A673 (cell line): ENCODE measurements at regions not wholly inside any gene's neighbourhood (a gene's known extent, or its start where the extent isn't known, plus 50 kb on each side); places are given as distances from the start of the nearest gene placed in this dataset.

Experiments
- EZH2 ChIP-seq: fragments of 200-600 bp; sonication (generic); IDR thresholded peaks from 2 replicates; pipeline ENCODE4 v1.6.1; 2017; ENCODE audit warnings: borderline replicate concordance, low read depth, mild to moderate bottlenecking, mixed read lengths, antibody characterized with exemption, low read length; ENCODE audit not compliant: poor library complexity, severe bottlenecking
- TF ChIP-seq, protein P1 (sequence below): fragments of 300-800, 200-600 bp; sonication (generic); conservative IDR thresholded peaks from 2 replicates; pipeline ENCODE4 v1.5.1; 2017; ENCODE audit warnings: low read depth, mild to moderate bottlenecking, antibody characterized with exemption, low read length, moderate library complexity, mixed read lengths

DNA sequence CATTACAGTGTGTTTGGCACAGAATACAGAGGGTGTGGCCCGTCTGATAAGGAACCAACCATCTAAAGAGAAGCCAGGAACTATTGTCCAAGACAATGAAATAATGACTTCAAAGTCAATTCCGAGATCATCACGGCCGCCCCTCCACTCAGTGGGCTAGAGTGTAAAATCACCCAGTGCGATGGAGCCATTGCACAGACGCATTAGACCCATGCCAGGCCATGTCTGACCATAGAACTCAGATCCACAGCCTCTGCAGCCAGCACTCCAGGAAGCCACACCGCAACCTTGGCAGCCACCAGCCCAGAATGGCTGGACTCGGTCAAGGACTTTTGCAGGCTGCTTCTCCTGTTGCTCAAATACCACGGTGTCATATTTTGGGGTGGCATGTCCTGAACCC is 835.7 kb downstream of the DCDC2C start:
- TF ChIP-seq, protein P1, sequence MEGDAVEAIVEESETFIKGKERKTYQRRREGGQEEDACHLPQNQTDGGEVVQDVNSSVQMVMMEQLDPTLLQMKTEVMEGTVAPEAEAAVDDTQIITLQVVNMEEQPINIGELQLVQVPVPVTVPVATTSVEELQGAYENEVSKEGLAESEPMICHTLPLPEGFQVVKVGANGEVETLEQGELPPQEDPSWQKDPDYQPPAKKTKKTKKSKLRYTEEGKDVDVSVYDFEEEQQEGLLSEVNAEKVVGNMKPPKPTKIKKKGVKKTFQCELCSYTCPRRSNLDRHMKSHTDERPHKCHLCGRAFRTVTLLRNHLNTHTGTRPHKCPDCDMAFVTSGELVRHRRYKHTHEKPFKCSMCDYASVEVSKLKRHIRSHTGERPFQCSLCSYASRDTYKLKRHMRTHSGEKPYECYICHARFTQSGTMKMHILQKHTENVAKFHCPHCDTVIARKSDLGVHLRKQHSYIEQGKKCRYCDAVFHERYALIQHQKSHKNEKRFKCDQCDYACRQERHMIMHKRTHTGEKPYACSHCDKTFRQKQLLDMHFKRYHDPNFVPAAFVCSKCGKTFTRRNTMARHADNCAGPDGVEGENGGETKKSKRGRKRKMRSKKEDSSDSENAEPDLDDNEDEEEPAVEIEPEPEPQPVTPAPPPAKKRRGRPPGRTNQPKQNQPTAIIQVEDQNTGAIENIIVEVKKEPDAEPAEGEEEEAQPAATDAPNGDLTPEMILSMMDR = no peak
- TF ChIP-seq EZH2 = no peak
